Gastroesophageal sphincter (tissue), 4 donors: ENCODE measurements at regions not wholly inside any gene's neighbourhood (a gene's known extent, or its start where the extent isn't known, plus 50 kb on each side); places are given as distances from the start of the nearest gene placed in this dataset.

ENCODE experiments used
- ATAC-seq: fragments of 150-250 bp; one replicate; pipeline ENCODE4 v1.9.1; 2016; ENCODE audit warnings: mild to moderate bottlenecking, moderate library complexity
- H3K27ac ChIP-seq, 4 donors: fragments of 200-600 bp; sonication (generic) in 3 of 4; 1 replicate in 3 of 4; 2 replicates in 1 of 4; pipeline ENCODE4 v1.5.1; 2016 to 2019
- H3K27me3 ChIP-seq: fragments of 200-600 bp; sonication (generic); one replicate; pipeline ENCODE4 v1.5.1; 2019
- H3K36me3 ChIP-seq, 2 donors: fragments of 200-600 bp; sonication (generic); one replicate each; pipeline ENCODE4 v1.5.1; 2019; ENCODE audit warnings: control low read depth in 1 of 2
- H3K4me1 ChIP-seq, 3 donors: fragments of 200-600 bp; sonication (generic); 1 replicate in 2 of 3; 2 replicates in 1 of 3; pipeline ENCODE4 v1.5.1; 2016 to 2019; ENCODE audit warnings: control low read depth in 2 of 3
- H3K4me3 ChIP-seq, 2 donors: fragments of 200-600 bp; sonication (generic); one replicate each; pipeline ENCODE4 v1.5.1; 2019; ENCODE audit warnings: mild to moderate bottlenecking in 1 of 2, moderate library complexity in 1 of 2
- H3K9me3 ChIP-seq, 3 donors: fragments of 200-600 bp; sonication (generic); one replicate each; pipeline ENCODE4 v1.5.1; 2017 to 2019; ENCODE audit warnings: control low read depth in 2 of 3
- CTCF ChIP-seq, 4 experiments: fragments of 200-600 bp in 2 of 4; fragments of 450-650 bp in 2 of 4; sonication (generic) in 1 of 4; IDR thresholded peaks; one replicate each; pipeline ENCODE4 v1.5.1; 2017 to 2019; ENCODE audit warnings: antibody characterized with exemption in 4 of 4, mild to moderate bottlenecking in 2 of 4, moderate library complexity in 2 of 4
- EP300 ChIP-seq: sonication (generic); formaldehyde crosslinking; IDR thresholded peaks from one replicate; pipeline ENCODE4 v1.6.1; 2017; ENCODE audit warnings: antibody characterized with exemption, mild to moderate bottlenecking
- POLR2A ChIP-seq, 2 donors: fragments of 450-650 bp; IDR thresholded peaks; one replicate each; pipeline ENCODE4 v1.6.1; 2017; ENCODE audit warnings: antibody characterized with exemption in 2 of 2, mild to moderate bottlenecking in 2 of 2, moderate library complexity in 1 of 2
- POLR2AphosphoS5 ChIP-seq: sonication (generic); formaldehyde crosslinking; IDR thresholded peaks from one replicate; pipeline ENCODE4 v1.6.1; 2017; ENCODE audit warnings: antibody characterized with exemption
- WGBS, 2 donors: methylation state at CpG; one replicate each; pipeline ENCODE4 v1.1.5; 2018; ENCODE audit warnings: low coverage in 1 of 2; 5-methylcytosine and 5-hydroxymethylcytosine counted together

- ATAC-seq, result no peak
- Histone ChIP-seq H3K9me3 (no peaks in the 10 kb centered on the region), H3K4me1 (no peaks in the 10 kb centered on the region), H3K4me3 (no peak overlapping the region), H3K27me3 (peaks cover 56% of the 10 kb centered on the region), H3K36me3 (no peaks in the 10 kb centered on the region), H3K27ac (no peak overlapping the region)
- TF ChIP-seq EP300, result no peak
- no peak for TF ChIP-seq POLR2A (IDR thresholded peaks at IDR 0.05)
- no peak for TF ChIP-seq CTCF (IDR thresholded peaks at IDR 0.05)
- no peak for TF ChIP-seq POLR2AphosphoS5
- WGBS, 2 donors, result 18 to 60% methylated on average over 6 to 8 of the region's 20 CpGs
These were observed 300.3 kb downstream of the NPHP4 start for GRCh38 chr1:5691795-5692509.

DNA sequence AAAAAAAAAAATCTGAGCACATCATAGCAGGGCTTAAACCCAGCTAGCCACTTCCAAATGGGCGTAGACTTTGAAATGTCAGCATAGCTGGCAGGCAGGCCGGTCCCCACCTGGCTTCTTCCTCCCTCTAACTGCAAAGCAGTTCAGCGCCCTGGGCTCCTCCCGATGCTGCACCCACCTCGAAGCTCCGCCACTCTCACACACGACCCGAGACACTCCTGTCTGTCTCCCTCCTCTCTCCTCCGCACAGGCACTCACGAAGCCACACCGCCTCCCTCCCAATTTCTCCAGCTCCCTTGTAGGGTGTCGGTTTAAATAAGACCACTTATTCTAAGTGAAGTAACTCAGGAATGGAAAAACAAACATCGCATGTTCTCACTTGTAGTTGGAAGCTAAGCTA is 301.3 kb downstream of the NPHP4 start:
- Histone ChIP-seq H3K9me3 (no peaks in the 10 kb centered on the region), H3K36me3 (no peaks in the 10 kb centered on the region), H3K4me3 (no peak overlapping the region), H3K27me3 (peaks cover 66% of the 10 kb centered on the region), H3K27ac (no peak overlapping the region), H3K4me1 (no peaks in the 10 kb centered on the region)
- 57 to 82% methylated on average over 11 to 12 of the region's 13 CpGs for WGBS, 2 donors
- no peak for ATAC-seq
- no peak for TF ChIP-seq CTCF (IDR thresholded peaks at IDR 0.05)
- no peak for TF ChIP-seq POLR2AphosphoS5
- TF ChIP-seq POLR2A (IDR thresholded peaks at IDR 0.05), result no peak
- no peak for TF ChIP-seq EP300

GRCh38 chr1:5690291-5690690 is 301.9 kb downstream of the NPHP4 start:
- TF ChIP-seq CTCF (IDR thresholded peaks at IDR 0.05) (no peak), POLR2AphosphoS5 (no peak), EP300 (no peak), POLR2A (IDR thresholded peaks at IDR 0.05) (no peak)
- WGBS, 2 donors, result 93 to 100% methylated on average over 2 of the region's 3 CpGs
- no peak for ATAC-seq
- peaks cover 72% of the 10 kb centered on the region for H3K27me3 ChIP-seq
- H3K4me3 ChIP-seq, result no peak overlapping the region
- no peak overlapping the region for H3K27ac ChIP-seq
- H3K4me1 ChIP-seq, result no peaks in the 10 kb centered on the region
- no peaks in the 10 kb centered on the region for H3K9me3 ChIP-seq
- no peaks in the 10 kb centered on the region for H3K36me3 ChIP-seq

DNA sequence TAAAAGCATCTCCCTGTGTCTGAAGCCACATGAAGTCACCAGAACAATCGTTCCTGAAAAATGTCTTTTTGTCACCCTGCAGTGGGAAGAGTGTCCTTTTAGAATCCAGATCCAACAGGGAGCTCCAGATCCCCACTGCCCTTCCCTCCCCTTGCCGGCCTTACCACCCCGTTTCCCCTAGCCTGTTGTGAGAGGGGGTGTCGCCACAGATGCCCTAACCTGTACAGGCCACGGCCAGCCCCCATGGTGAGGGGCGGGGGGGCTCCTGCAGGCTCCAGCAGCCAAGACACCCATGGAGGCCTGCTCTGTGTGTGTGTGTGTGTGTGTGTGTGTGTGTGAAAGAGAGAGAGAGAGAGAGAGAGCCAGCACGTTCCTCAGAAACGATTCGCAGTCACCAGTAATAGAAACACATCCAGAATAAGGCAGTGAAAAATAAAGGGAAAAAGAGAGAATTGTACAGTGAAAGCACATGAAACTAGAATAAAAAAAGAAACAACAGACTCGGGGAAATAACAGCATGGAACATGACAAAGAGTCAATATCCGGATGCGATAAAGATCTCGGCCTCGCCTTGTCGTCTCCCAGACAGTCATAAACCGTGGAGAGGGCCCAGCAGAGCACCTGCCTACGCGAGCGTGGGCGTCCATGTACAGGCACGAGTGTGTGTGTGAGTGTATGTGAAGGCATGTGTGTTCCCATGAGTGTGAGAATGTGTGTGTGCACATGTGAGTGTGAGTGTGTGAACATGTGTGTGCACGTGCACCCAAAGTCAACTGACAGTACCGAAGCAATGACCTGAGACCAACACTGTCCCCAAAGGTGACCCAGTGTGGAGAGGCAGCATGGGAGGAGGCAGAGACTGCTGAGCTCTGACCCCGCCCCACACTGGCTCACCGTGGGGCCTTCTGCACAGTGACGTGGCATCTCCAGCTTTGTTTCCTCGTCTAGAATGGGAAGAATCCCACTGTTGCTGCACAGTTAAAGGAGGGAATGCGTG is 303.8 kb downstream of the NPHP4 start:
- no peaks in the 10 kb centered on the region for H3K9me3 ChIP-seq
- H3K27ac ChIP-seq, result no peak overlapping the region
- H3K4me1 ChIP-seq, result no peaks in the 10 kb centered on the region
- TF ChIP-seq POLR2AphosphoS5 (no peak), CTCF (IDR thresholded peaks at IDR 0.05) (no peak), POLR2A (IDR thresholded peaks at IDR 0.05) (no peak), EP300 (no peak)
- H3K36me3 ChIP-seq, result no peaks in the 10 kb centered on the region
- 79 to 84% methylated on average over 14 to 15 of the region's 28 CpGs for WGBS, 2 donors
- ATAC-seq, result no peak
- H3K4me3 ChIP-seq, result no peak overlapping the region
- H3K27me3 ChIP-seq, result peaks cover 83% of the 10 kb centered on the region
